Astrocyte (in vitro differentiated cells and primary cell): ENCODE measurements at regions not wholly inside any gene's neighbourhood (a gene's known extent, or its start where the extent isn't known, plus 50 kb on each side); places are given as distances from the start of the nearest gene placed in this dataset.

Source experiments
- CTCF ChIP-seq: IDR thresholded peaks from 2 replicates; pipeline ENCODE4 v1.5.1; 2011; ENCODE audit warnings: low read depth, mild to moderate bottlenecking, inconsistent platforms, low read length, moderate library complexity; ENCODE audit not compliant: insufficient read depth
- EZH2 ChIP-seq: IDR thresholded peaks from 2 replicates; pipeline ENCODE4 v1.6.1; 2012; ENCODE audit warnings: mild to moderate bottlenecking, low read length, inconsistent platforms; ENCODE audit not compliant: insufficient read depth

- TF ChIP-seq EZH2 (no peak), CTCF (no peak)
Measured at GRCh38 chr2:234256516-234256915, 206.0 kb downstream of the SPP2 start.
